GM23338 (cell line): ENCODE measurements at regions not wholly inside any gene's neighbourhood (a gene's known extent, or its start where the extent isn't known, plus 50 kb on each side); places are given as distances from the start of the nearest gene placed in this dataset.

Experiments used
- ATAC-seq: fragments of 200-7000 bp; cut with Tn5 transposase; 3 replicates; pipeline ENCODE4 v1.9.1; 2020
- DNase-seq: peaks from one replicate; pipeline ENCODE4 v3.0.0-alpha.2; 2015; ENCODE audit warnings: low spot score
- H2AFZ ChIP-seq: fragments of 200-600 bp; sonication (generic); 2 replicates; pipeline ENCODE4 v1.8.0; 2016; ENCODE audit warnings: antibody characterized with exemption, mild to moderate bottlenecking, moderate library complexity
- H3F3A ChIP-seq: fragments of 200-600 bp; sonication (generic); replicated peaks from 2 replicates; pipeline ENCODE4 v1.8.0; 2017; ENCODE audit warnings: antibody characterized with exemption, mixed run types, low read depth
- H3K27ac ChIP-seq: fragments of 200-600 bp; sonication (generic); 2 replicates; pipeline ENCODE4 v1.6.1; 2016; ENCODE audit warnings: low read depth
- H3K27me3 ChIP-seq: fragments of 200-600 bp; sonication (generic); 2 replicates; pipeline ENCODE4 v1.8.0; 2016; ENCODE audit warnings: mild to moderate bottlenecking, mixed run types, moderate library complexity; ENCODE audit not compliant: insufficient read depth
- H3K36me3 ChIP-seq: fragments of 200-600 bp; sonication (generic); 2 replicates; pipeline ENCODE4 v1.8.0; 2016; ENCODE audit warnings: mild to moderate bottlenecking; ENCODE audit not compliant: insufficient read depth
- H3K4me1 ChIP-seq: fragments of 200-600 bp; sonication (generic); 2 replicates; pipeline ENCODE4 v1.8.0; 2016; ENCODE audit warnings: mild to moderate bottlenecking, moderate library complexity; ENCODE audit not compliant: insufficient read depth
- H3K4me2 ChIP-seq: fragments of 200-600 bp; sonication (generic); 2 replicates; pipeline ENCODE4 v1.7.1; 2017; ENCODE audit warnings: mixed run types
- H3K4me3 ChIP-seq: fragments of 200-600 bp; sonication (generic); 2 replicates; pipeline ENCODE4 v1.6.1; 2016; ENCODE audit warnings: mixed run types
- H3K79me2 ChIP-seq: fragments of 200-600 bp; sonication (generic); replicated peaks from 2 replicates; pipeline ENCODE4 v1.8.0; 2017; ENCODE audit warnings: mild to moderate bottlenecking; ENCODE audit not compliant: insufficient read depth
- H3K9me2 ChIP-seq: fragments of 200-600 bp; sonication (generic); 2 replicates; pipeline ENCODE4 v1.8.0; 2017; ENCODE audit not compliant: insufficient read depth
- H4K20me1 ChIP-seq: fragments of 200-600 bp; sonication (generic); replicated peaks from 2 replicates; pipeline ENCODE4 v1.8.0; 2017; ENCODE audit warnings: mild to moderate bottlenecking; ENCODE audit not compliant: insufficient read depth
- H3K27ac Mint-ChIP-seq: 2 replicates; pipeline ENCODE4 v1.8.0; 2020; ENCODE audit warnings: inconsistent platforms, mild to moderate bottlenecking, moderate library complexity, mixed read lengths
- H3K27me3 Mint-ChIP-seq: 3 replicates; pipeline ENCODE4 v1.8.0; 2022; ENCODE audit warnings: low read depth, mild to moderate bottlenecking, moderate library complexity, mixed read lengths, inconsistent platforms; ENCODE audit not compliant: insufficient read depth, poor library complexity
- H3K36me3 Mint-ChIP-seq: 3 replicates; pipeline ENCODE4 v1.8.0; 2021; ENCODE audit warnings: low read depth, mild to moderate bottlenecking, inconsistent platforms, moderate library complexity, mixed read lengths
- H3K4me1 Mint-ChIP-seq: 3 replicates; pipeline ENCODE4 v1.8.0; 2020; ENCODE audit warnings: mild to moderate bottlenecking, inconsistent platforms, mixed read lengths
- H3K4me3 Mint-ChIP-seq: 3 replicates; pipeline ENCODE4 v1.8.0; 2021; ENCODE audit warnings: moderate library complexity, mild to moderate bottlenecking, inconsistent platforms, mixed read lengths
- H3K9me3 Mint-ChIP-seq: 3 replicates; pipeline ENCODE4 v1.8.0; 2020; ENCODE audit warnings: moderate library complexity, mild to moderate bottlenecking, inconsistent platforms, mixed read lengths
- CREB1 ChIP-seq: fragments of 250-450 bp; sonication (Bioruptor Pico); IDR thresholded peaks from 2 replicates; pipeline ENCODE4 v1.5.0; 2020; ENCODE audit warnings: low read depth, mild to moderate bottlenecking, moderate library complexity
- CTCF ChIP-seq, 2 experiments: fragments of 200-600 bp in 1 of 2; sonication (generic) in 1 of 2; conservative IDR thresholded peaks; 2 replicates each; pipeline versions ENCODE4 v1.5.1 to v1.6.1; 2016 to 2017; ENCODE audit warnings: antibody characterized with exemption in 2 of 2, low read depth in 2 of 2, mild to moderate bottlenecking in 2 of 2, moderate library complexity in 1 of 2
- ETS1 ChIP-seq: IDR thresholded peaks from 2 replicates; pipeline ENCODE4 v1.6.1; 2016; ENCODE audit warnings: antibody characterized with exemption
- EZH2 ChIP-seq: fragments of 200-600 bp; sonication (generic); IDR thresholded peaks from one replicate; pipeline ENCODE4 v1.8.0; 2017; ENCODE audit warnings: antibody characterized with exemption, mild to moderate bottlenecking, low read depth; ENCODE audit not compliant: unreplicated experiment
- EZH2phosphoT487 ChIP-seq: fragments of 200-600 bp; sonication (generic); IDR thresholded peaks from one replicate; pipeline ENCODE4 v1.8.1; 2018; ENCODE audit warnings: antibody characterized with exemption; ENCODE audit not compliant: unreplicated experiment
- JUNB ChIP-seq: IDR thresholded peaks from one replicate; pipeline ENCODE4 v1.6.1; 2016; ENCODE audit warnings: antibody characterized with exemption; ENCODE audit not compliant: unreplicated experiment
- NANOG ChIP-seq: IDR thresholded peaks from 2 replicates; pipeline ENCODE4 v1.6.1; 2016; ENCODE audit warnings: antibody characterized with exemption, borderline replicate concordance
- POLR2AphosphoS5 ChIP-seq: IDR thresholded peaks from 2 replicates; pipeline ENCODE4 v1.6.1; 2016; ENCODE audit warnings: antibody characterized with exemption, low read depth
- REST ChIP-seq: IDR thresholded peaks from one replicate; pipeline ENCODE4 v1.6.1; 2018; ENCODE audit warnings: antibody characterized with exemption; ENCODE audit not compliant: unreplicated experiment
- STAT1 ChIP-seq: IDR thresholded peaks from one replicate; pipeline ENCODE4 v1.6.1; 2016; ENCODE audit warnings: antibody characterized with exemption; ENCODE audit not compliant: unreplicated experiment
- ZNF114 ChIP-seq: fragments of 250-450 bp; sonication (Bioruptor Pico); IDR thresholded peaks from 2 replicates; pipeline ENCODE4 v1.5.0; 2020; ENCODE audit warnings: mild to moderate bottlenecking, moderate library complexity
- ZNF331 ChIP-seq: fragments of 250-450 bp; sonication (Bioruptor Pico); IDR thresholded peaks from 2 replicates; pipeline ENCODE4 v1.5.0; 2020; ENCODE audit warnings: low read depth, mild to moderate bottlenecking, moderate library complexity
- ZNF462 ChIP-seq: fragments of 250-450 bp; sonication (Bioruptor Pico); IDR thresholded peaks from 2 replicates; pipeline ENCODE4 v1.5.0; 2020; ENCODE audit warnings: mild to moderate bottlenecking, moderate library complexity

GRCh38 chr21:35136106-35136505 is 87.0 kb upstream of the RUNX1 start:
- DNase-seq (no peak), ATAC-seq (no peak)
- H3K36me3 Mint-ChIP-seq = no peaks in the 10 kb centered on the region
- no peaks in the 10 kb centered on the region for H3K36me3 ChIP-seq
- no peak overlapping the region for H3K4me3 Mint-ChIP-seq
- H3K27me3 Mint-ChIP-seq = peaks cover 3% of the 10 kb centered on the region
- no peak overlapping the region for H3K4me3 ChIP-seq
- TF ChIP-seq EZH2 (no peak), POLR2AphosphoS5 (no peak), CREB1 (no peak), REST (no peak), ZNF462 (no peak), STAT1 (no peak), ETS1 (no peak), CTCF (conservative IDR thresholded peaks at IDR 0.05; ENCODE audit: low read depth in 2 of 2) (no peak), JUNB (no peak), ZNF114 (CRISPR knock-in tag) (no peak), EZH2phosphoT487 (no peak), NANOG (no peak), ZNF331 (CRISPR knock-in tag) (no peak)
- no peak overlapping the region for H3K4me2 ChIP-seq
- no peak overlapping the region for H3K27ac ChIP-seq
- no peak overlapping the region for H3K27ac Mint-ChIP-seq
- H3K9me2 ChIP-seq = peaks cover 1% of the 10 kb centered on the region; the same call in 1 of the 2 replicates
- H3K9me3 Mint-ChIP-seq = no peaks in the 10 kb centered on the region
- peaks cover 13% of the 10 kb centered on the region; the same call in 1 of the 3 replicates for H3K4me1 Mint-ChIP-seq
- H2AFZ ChIP-seq = peak overlapping the region; percentile 47
- no peaks in the 10 kb centered on the region for H3K79me2 ChIP-seq
- peaks cover 18% of the 10 kb centered on the region for H3K4me1 ChIP-seq
- no peaks in the 10 kb centered on the region for H3K27me3 ChIP-seq
- H4K20me1 ChIP-seq = no peaks in the 10 kb centered on the region
- no peaks in the 10 kb centered on the region for H3F3A ChIP-seq
